GM12878 (cell line): ENCODE measurements at regions not wholly inside any gene's neighbourhood (a gene's known extent, or its start where the extent isn't known, plus 50 kb on each side); places are given as distances from the start of the nearest gene placed in this dataset.

Experiments used
- CHD1 ChIP-seq: IDR thresholded peaks from 2 replicates; pipeline ENCODE4 v1.6.1; 2012; ENCODE audit warnings: low read depth, low read length, improper control_type of control experiment
- CTCF ChIP-seq, 3 experiments: IDR thresholded peaks in 2 of 3; conservative IDR thresholded peaks in 1 of 3; 2 replicates each; pipeline ENCODE4 v1.5.1; 2011; ENCODE audit warnings: low read depth in 3 of 3, low read length in 3 of 3, mild to moderate bottlenecking in 3 of 3, control low read depth in 2 of 3, moderate library complexity in 2 of 3, inconsistent platforms in 1 of 3, mixed read lengths in 1 of 3; ENCODE audit not compliant: control insufficient read depth in 2 of 3, insufficient read depth in 1 of 3; ENCODE audit errors: extremely low read depth in 1 of 3
- ELK1 ChIP-seq: IDR thresholded peaks from 2 replicates; pipeline ENCODE4 v1.6.1; 2012; ENCODE audit warnings: low read depth, low read length, improper control_type of control experiment
- MAX ChIP-seq: IDR thresholded peaks from 2 replicates; pipeline ENCODE4 v1.6.1; 2012; ENCODE audit warnings: low read depth, low read length, improper control_type of control experiment
- NBN ChIP-seq: fragments of 450-650 bp; IDR thresholded peaks from 2 replicates; pipeline ENCODE4 v1.6.1; 2016
- POLR2A ChIP-seq: IDR thresholded peaks from 2 replicates; pipeline ENCODE4 v1.6.1; 2011; ENCODE audit warnings: low read depth, mild to moderate bottlenecking, low read length
- RAD21 ChIP-seq: IDR thresholded peaks from 2 replicates; pipeline ENCODE4 v1.6.1; 2011; ENCODE audit warnings: mild to moderate bottlenecking, low read depth, low read length, moderate library complexity; ENCODE audit not compliant: insufficient read depth
- TAF1 ChIP-seq: IDR thresholded peaks from 2 replicates; pipeline ENCODE4 v1.6.1; 2011; ENCODE audit warnings: mild to moderate bottlenecking, low read depth, low read length, borderline replicate concordance

- TF ChIP-seq ELK1 = no peak
- TF ChIP-seq RAD21 = no peak
- no peak for TF ChIP-seq TAF1
- no peak for TF ChIP-seq POLR2A
- TF ChIP-seq MAX = no peak
- TF ChIP-seq CTCF (IDR thresholded peaks at IDR 0.05 in 2 of 3, conservative IDR thresholded peaks at IDR 0.05 in 1 of 3; ENCODE audit: control insufficient read depth in 2 of 3, extremely low read depth in 1 of 3, insufficient read depth in 1 of 3, low read depth in 3 of 3, low read length in 3 of 3) = no peak
- TF ChIP-seq CHD1 = no peak
- TF ChIP-seq NBN = no peak
Measured at GRCh38 chr12:70983692-70984091, 63.2 kb upstream of the PTPRR start.
